ENCODE measurements at regions not wholly inside any gene's neighbourhood (a gene's known extent, or its start where the extent isn't known, plus 50 kb on each side); places are given as distances from the start of the nearest gene placed in this dataset. TPM values are rescaled to one million over a fixed set of nuclear protein-coding genes. Genes with fewer than 3 reads are reported as not detected.

Small RNA genes lying in the stretch of these regions (small RNA-seq; reads per million reads assigned to genes)
- gene RF00019 (not detected), gene RF01992 (not detected), gene RNA5SP106 (not detected), gene RNU6-692P (not detected), gene RNU6-715P (not detected), gene RNU7-2P (not detected)

Data from skeletal muscle tissue (tissue), 1 donor.